Brain microvascular endothelial cell (primary cell): ENCODE measurements at regions not wholly inside any gene's neighbourhood (a gene's known extent, or its start where the extent isn't known, plus 50 kb on each side); places are given as distances from the start of the nearest gene placed in this dataset.

ENCODE experiments used
- DNase-seq: peaks from one replicate; pipeline ENCODE4 v3.0.0-alpha.2; 2020
- H3K27ac ChIP-seq: fragments of 250-450 bp; sonication (Bioruptor Pico); 2 replicates; pipeline ENCODE4 v1.5.1; 2020; ENCODE audit warnings: mild to moderate bottlenecking, moderate library complexity
- H3K27me3 ChIP-seq: fragments of 250-450 bp; sonication (Bioruptor Pico); replicated peaks from 2 replicates; pipeline ENCODE4 v1.5.1; 2020; ENCODE audit warnings: mild to moderate bottlenecking
- H3K36me3 ChIP-seq: fragments of 250-450 bp; sonication (Bioruptor Pico); replicated peaks from 2 replicates; pipeline ENCODE4 v1.5.1; 2020; ENCODE audit warnings: mild to moderate bottlenecking
- H3K4me3 ChIP-seq: 2 replicates; pipeline ENCODE4 v1.5.1; 2011; ENCODE audit warnings: low read depth, mild to moderate bottlenecking, control low read depth, low read length, moderate library complexity
- in situ Hi-C: cut with HindIII; loops from 2 replicates; pipeline ENCODE4 v1.10.0; 2017; ENCODE audit warnings: low sequenced_read_pairs, low pct_ligation_motif_present
- TF ChIP-seq, protein P1 (sequence below): IDR thresholded peaks from 2 replicates; pipeline ENCODE4 v1.5.1; 2011; ENCODE audit warnings: low read depth, mild to moderate bottlenecking, moderate library complexity, low read length, control low read depth, inconsistent platforms; ENCODE audit errors: missing control alignments

DNA sequence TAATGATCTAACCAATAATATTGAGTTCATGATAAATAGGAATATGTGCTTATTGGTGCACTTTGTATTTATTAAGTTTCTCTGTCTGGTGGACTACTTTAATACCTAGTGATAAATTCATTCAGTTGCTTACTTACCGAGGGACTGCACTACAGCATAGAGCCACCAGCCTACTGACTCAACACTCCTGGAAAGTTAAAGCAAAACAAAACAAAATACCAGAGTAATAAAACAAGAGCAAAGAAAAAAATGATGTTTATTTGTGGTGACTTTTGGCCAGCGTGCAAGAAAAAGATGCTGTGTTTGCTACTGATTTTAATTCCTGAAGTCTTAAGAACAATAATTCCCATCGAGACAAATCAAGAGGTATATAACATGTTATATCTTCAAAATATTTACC lies 586.3 kb downstream of the PLA2G4A start:
- in situ Hi-C loops = no loop called here
- TF ChIP-seq, protein P1, sequence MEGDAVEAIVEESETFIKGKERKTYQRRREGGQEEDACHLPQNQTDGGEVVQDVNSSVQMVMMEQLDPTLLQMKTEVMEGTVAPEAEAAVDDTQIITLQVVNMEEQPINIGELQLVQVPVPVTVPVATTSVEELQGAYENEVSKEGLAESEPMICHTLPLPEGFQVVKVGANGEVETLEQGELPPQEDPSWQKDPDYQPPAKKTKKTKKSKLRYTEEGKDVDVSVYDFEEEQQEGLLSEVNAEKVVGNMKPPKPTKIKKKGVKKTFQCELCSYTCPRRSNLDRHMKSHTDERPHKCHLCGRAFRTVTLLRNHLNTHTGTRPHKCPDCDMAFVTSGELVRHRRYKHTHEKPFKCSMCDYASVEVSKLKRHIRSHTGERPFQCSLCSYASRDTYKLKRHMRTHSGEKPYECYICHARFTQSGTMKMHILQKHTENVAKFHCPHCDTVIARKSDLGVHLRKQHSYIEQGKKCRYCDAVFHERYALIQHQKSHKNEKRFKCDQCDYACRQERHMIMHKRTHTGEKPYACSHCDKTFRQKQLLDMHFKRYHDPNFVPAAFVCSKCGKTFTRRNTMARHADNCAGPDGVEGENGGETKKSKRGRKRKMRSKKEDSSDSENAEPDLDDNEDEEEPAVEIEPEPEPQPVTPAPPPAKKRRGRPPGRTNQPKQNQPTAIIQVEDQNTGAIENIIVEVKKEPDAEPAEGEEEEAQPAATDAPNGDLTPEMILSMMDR = peak; percentile 6

DNA sequence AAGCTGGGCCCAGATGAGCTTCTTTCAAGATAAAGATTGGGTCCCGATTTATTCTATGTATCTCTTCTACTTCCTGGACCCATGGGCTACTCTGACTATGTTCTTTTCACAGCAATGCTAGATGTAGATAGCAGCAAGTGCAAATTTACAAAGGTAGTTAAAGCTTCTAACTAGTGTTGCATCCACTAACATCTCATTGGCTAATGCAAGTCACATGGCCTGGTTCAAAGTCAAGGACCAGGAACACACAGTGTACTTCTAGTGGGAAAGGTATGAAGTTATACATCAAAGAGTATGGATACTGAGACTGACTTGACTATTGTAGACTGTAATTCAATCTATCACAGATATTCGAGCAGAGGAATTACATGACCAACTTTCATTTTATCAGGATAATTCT lies 588.8 kb downstream of the PLA2G4A start:
- Histone ChIP-seq H3K36me3 (no peaks in the 10 kb centered on the region), H3K27ac (no peak overlapping the region), H3K27me3 (no peaks in the 10 kb centered on the region), H3K4me3 (no peak overlapping the region)
- in situ Hi-C loops = no loop called here
- TF ChIP-seq, protein P1 = no peak
- DNase-seq = no peak

More for the DNA sequence above, 586.3 kb downstream of the PLA2G4A start:
- Histone ChIP-seq H3K27ac (no peak overlapping the region), H3K4me3 (no peak overlapping the region), H3K27me3 (no peaks in the 10 kb centered on the region), H3K36me3 (no peaks in the 10 kb centered on the region)
- no peak for DNase-seq

DNA sequence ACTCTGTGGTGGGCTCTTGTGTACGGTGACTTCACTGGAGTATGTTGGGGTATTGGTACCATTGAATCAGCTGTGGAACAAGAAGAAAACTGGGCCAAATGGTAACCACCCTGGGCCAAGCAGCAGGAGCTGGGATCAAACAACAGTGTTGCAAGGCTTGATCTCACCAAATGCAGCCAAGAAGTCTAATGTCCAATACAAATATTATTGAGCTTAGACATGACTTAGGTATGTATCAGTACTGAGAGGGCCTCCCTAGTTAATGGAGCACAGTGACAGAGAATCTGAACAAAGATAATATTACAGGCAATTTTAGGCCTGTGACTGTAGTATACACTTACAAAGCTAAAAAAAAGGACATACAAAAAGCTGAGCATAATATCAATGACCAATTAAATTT lies 604.8 kb downstream of the PLA2G4A start:
- no peak for DNase-seq
- Histone ChIP-seq H3K27ac (no peak overlapping the region), H3K36me3 (no peaks in the 10 kb centered on the region), H3K4me3 (no peak overlapping the region), H3K27me3 (no peaks in the 10 kb centered on the region)
- in situ Hi-C loops = no loop called here
- TF ChIP-seq, protein P1 = no peak

DNA sequence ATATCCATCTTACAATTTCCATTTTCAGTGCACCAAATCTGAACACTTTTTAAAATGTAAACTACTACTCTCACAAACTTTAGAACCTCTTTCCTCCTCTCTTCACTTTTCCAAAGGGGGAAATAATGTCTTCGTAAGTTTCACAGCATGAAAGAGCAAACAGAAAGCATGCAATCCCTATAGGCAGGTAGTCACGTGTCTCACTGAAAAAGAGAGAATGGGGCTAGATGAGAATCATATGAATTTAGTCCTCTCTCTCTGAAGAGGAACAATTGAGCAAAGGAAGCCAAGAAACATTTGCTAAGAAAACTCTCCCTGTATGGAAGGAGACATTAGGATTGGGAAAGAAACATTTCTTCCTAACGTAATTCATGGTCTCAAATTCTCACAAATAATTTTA lies 613.9 kb downstream of the PLA2G4A start:
- Histone ChIP-seq H3K36me3 (no peaks in the 10 kb centered on the region), H3K27ac (no peak overlapping the region), H3K4me3 (no peak overlapping the region), H3K27me3 (no peaks in the 10 kb centered on the region)
- TF ChIP-seq, protein P1 = no peak
- in situ Hi-C loops = no loop called here
- DNase-seq = no peak

GRCh38 chr1:187443939-187444338 lies 615.2 kb downstream of the PLA2G4A start:
- in situ Hi-C loops = no loop called here
- H3K36me3 ChIP-seq = no peaks in the 10 kb centered on the region

DNA sequence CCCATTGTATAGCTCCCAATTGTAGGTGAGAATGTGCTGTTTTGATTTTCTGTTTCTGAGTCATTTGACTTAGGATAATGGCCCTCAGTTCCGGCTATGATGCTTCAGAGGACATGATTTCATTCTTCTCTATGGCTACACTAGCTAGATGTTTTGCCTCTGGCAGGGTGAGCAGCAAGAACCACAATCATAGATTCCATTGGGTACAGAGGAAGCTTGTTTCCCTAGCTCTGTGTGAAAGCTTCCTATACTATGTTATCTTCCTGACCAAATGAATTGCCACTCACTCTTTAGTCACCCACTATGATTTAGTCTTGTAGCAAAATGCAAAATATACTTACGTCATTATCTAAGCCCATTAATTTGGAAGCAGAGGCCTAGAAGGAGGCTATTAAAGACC lies 616.3 kb downstream of the PLA2G4A start:
- in situ Hi-C loops = no loop called here
- Histone ChIP-seq H3K27me3 (no peaks in the 10 kb centered on the region), H3K36me3 (no peaks in the 10 kb centered on the region), H3K27ac (no peak overlapping the region), H3K4me3 (no peak overlapping the region)
- DNase-seq = no peak
- TF ChIP-seq, protein P1 = no peak

More at GRCh38 chr1:187443939-187444338, 615.2 kb downstream of the PLA2G4A start:
- no peaks in the 10 kb centered on the region for H3K27me3 ChIP-seq
- no peak for DNase-seq
- H3K27ac ChIP-seq = no peak overlapping the region
- H3K4me3 ChIP-seq = no peak overlapping the region
- TF ChIP-seq, protein P1 = no peak
